ENCODE measurements at regions not wholly inside any gene's neighbourhood (a gene's known extent, or its start where the extent isn't known, plus 50 kb on each side); places are given as distances from the start of the nearest gene placed in this dataset.

DNA sequence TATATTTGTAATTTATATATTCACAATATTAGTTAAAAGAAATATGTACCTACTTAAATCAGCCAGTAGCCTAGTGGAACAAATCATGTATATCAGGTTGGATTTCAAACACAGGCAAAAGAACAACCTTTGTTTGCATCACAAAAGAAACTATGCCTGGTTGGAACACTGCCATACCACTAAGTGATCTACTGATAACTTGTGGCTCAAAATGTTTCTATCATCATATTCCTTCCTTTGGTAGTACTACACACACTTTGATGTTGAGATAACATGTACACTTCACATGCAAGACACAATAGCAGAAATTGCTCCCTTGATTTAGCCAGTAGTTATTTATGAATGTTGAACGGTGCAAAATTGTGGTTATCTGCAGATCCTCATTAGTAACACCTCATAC, 146.0 kb upstream of the GPC6 start:
- no peak overlapping the region for H3K4me3 ChIP-seq (ENCODE audit: low read length)
- no peaks in the 10 kb centered on the region for H3K36me3 ChIP-seq (ENCODE audit: insufficient read depth, low read length)

DNA sequence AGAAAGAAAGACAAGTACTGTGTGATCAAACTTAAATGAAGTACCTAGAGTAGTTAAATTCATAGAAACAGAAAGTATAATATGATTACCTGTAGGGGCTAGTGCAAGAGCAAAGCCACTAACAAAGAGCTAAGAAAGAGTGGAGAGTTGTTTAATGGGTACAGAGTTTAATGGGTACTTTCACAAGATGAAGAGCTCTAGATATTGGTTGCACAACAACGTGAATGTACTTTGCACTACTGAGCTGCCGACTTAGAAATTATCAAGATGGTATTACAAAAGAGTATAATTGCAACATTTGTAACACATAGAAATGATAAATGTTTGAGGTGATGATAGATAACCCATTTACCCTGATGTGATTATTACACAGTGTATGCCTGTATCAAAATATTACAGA, 140.3 kb upstream of the GPC6 start:
- H3K9ac ChIP-seq (ENCODE audit: low read length): no peak overlapping the region
- H3K9me2 ChIP-seq (ENCODE audit: insufficient read depth, low read length): no peaks in the 10 kb centered on the region
- H2AFZ ChIP-seq (ENCODE audit: low read depth, low read length): no peak overlapping the region
- H3K27ac ChIP-seq (ENCODE audit: low read length): no peak overlapping the region
- no peaks in the 10 kb centered on the region for H3K27me3 ChIP-seq (ENCODE audit: insufficient read depth, low read depth, low read length)
- no peak overlapping the region for H3K4me2 ChIP-seq (ENCODE audit: low read length)
- TF ChIP-seq RAD21 (conservative IDR thresholded peaks at IDR 0.05) (no peak), EZH2 (IDR thresholded peaks at IDR 0.05; ENCODE audit: borderline replicate concordance, insufficient read depth, low read length, poor library complexity, severe bottlenecking) (no peak), EP300 (conservative IDR thresholded peaks at IDR 0.05; ENCODE audit: poor library complexity, severe bottlenecking) (no peak), TAF1 (IDR thresholded peaks at IDR 0.05; ENCODE audit: low read depth) (no peak), SMC3 (conservative IDR thresholded peaks at IDR 0.05; ENCODE audit: poor library complexity) (no peak), MXI1 (conservative IDR thresholded peaks at IDR 0.05; ENCODE audit: poor library complexity, severe bottlenecking) (no peak), POLR2AphosphoS5 (IDR thresholded peaks at IDR 0.05) (no peak)
- TF ChIP-seq, protein P1, sequence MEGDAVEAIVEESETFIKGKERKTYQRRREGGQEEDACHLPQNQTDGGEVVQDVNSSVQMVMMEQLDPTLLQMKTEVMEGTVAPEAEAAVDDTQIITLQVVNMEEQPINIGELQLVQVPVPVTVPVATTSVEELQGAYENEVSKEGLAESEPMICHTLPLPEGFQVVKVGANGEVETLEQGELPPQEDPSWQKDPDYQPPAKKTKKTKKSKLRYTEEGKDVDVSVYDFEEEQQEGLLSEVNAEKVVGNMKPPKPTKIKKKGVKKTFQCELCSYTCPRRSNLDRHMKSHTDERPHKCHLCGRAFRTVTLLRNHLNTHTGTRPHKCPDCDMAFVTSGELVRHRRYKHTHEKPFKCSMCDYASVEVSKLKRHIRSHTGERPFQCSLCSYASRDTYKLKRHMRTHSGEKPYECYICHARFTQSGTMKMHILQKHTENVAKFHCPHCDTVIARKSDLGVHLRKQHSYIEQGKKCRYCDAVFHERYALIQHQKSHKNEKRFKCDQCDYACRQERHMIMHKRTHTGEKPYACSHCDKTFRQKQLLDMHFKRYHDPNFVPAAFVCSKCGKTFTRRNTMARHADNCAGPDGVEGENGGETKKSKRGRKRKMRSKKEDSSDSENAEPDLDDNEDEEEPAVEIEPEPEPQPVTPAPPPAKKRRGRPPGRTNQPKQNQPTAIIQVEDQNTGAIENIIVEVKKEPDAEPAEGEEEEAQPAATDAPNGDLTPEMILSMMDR (IDR thresholded peaks at IDR 0.05; ENCODE audit: poor library complexity, severe bottlenecking): no peak
- TF ChIP-seq, protein P2, sequence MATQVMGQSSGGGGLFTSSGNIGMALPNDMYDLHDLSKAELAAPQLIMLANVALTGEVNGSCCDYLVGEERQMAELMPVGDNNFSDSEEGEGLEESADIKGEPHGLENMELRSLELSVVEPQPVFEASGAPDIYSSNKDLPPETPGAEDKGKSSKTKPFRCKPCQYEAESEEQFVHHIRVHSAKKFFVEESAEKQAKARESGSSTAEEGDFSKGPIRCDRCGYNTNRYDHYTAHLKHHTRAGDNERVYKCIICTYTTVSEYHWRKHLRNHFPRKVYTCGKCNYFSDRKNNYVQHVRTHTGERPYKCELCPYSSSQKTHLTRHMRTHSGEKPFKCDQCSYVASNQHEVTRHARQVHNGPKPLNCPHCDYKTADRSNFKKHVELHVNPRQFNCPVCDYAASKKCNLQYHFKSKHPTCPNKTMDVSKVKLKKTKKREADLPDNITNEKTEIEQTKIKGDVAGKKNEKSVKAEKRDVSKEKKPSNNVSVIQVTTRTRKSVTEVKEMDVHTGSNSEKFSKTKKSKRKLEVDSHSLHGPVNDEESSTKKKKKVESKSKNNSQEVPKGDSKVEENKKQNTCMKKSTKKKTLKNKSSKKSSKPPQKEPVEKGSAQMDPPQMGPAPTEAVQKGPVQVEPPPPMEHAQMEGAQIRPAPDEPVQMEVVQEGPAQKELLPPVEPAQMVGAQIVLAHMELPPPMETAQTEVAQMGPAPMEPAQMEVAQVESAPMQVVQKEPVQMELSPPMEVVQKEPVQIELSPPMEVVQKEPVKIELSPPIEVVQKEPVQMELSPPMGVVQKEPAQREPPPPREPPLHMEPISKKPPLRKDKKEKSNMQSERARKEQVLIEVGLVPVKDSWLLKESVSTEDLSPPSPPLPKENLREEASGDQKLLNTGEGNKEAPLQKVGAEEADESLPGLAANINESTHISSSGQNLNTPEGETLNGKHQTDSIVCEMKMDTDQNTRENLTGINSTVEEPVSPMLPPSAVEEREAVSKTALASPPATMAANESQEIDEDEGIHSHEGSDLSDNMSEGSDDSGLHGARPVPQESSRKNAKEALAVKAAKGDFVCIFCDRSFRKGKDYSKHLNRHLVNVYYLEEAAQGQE (IDR thresholded peaks at IDR 0.05; ENCODE audit: borderline replicate concordance): no peak
- no peaks in the 10 kb centered on the region for H3K9me3 ChIP-seq (ENCODE audit: low read length)
- H3K36me3 ChIP-seq (ENCODE audit: insufficient read depth, low read length): no peaks in the 10 kb centered on the region
- no peaks in the 10 kb centered on the region for H3F3A ChIP-seq (ENCODE audit: insufficient read depth, low read length, poor library complexity, severe bottlenecking)
- no peaks in the 10 kb centered on the region for H3K79me2 ChIP-seq (replicated peaks; ENCODE audit: insufficient read depth, low read length)
- no peak overlapping the region for H3K4me3 ChIP-seq (ENCODE audit: low read length)
- H4K20me1 ChIP-seq (ENCODE audit: insufficient read depth): no peaks in the 10 kb centered on the region

More for the DNA sequence above, 146.0 kb upstream of the GPC6 start:
- Histone ChIP-seq H3K9me3 (ENCODE audit: low read length) (no peaks in the 10 kb centered on the region), H3F3A (ENCODE audit: insufficient read depth, low read length, poor library complexity, severe bottlenecking) (no peaks in the 10 kb centered on the region), H3K9me2 (ENCODE audit: insufficient read depth, low read length) (no peaks in the 10 kb centered on the region), H3K27me3 (ENCODE audit: insufficient read depth, low read depth, low read length) (no peaks in the 10 kb centered on the region), H2AFZ (ENCODE audit: low read depth, low read length) (no peak overlapping the region), H3K79me2 (replicated peaks; ENCODE audit: insufficient read depth, low read length) (no peaks in the 10 kb centered on the region), H3K4me2 (ENCODE audit: low read length) (no peak overlapping the region), H3K27ac (ENCODE audit: low read length) (no peak overlapping the region), H4K20me1 (ENCODE audit: insufficient read depth) (no peaks in the 10 kb centered on the region), H3K9ac (ENCODE audit: low read length) (no peak overlapping the region)
- TF ChIP-seq SMC3 (conservative IDR thresholded peaks at IDR 0.05; ENCODE audit: poor library complexity) (no peak), EP300 (conservative IDR thresholded peaks at IDR 0.05; ENCODE audit: poor library complexity, severe bottlenecking) (no peak), TAF1 (IDR thresholded peaks at IDR 0.05; ENCODE audit: low read depth) (no peak), RAD21 (conservative IDR thresholded peaks at IDR 0.05) (no peak), EZH2 (IDR thresholded peaks at IDR 0.05; ENCODE audit: borderline replicate concordance, insufficient read depth, low read length, poor library complexity, severe bottlenecking) (no peak), MXI1 (conservative IDR thresholded peaks at IDR 0.05; ENCODE audit: poor library complexity, severe bottlenecking) (no peak), POLR2AphosphoS5 (IDR thresholded peaks at IDR 0.05) (no peak)
- TF ChIP-seq, protein P1 (IDR thresholded peaks at IDR 0.05; ENCODE audit: poor library complexity, severe bottlenecking): no peak
- TF ChIP-seq, protein P2 (IDR thresholded peaks at IDR 0.05; ENCODE audit: borderline replicate concordance): no peak
